ENCODE measurements at regions not wholly inside any gene's neighbourhood (a gene's known extent, or its start where the extent isn't known, plus 50 kb on each side); places are given as distances from the start of the nearest gene placed in this dataset.
"Not testable (repeated sequence)": the region's sequence is repeated elsewhere in the genome, so short reads cannot be mapped to it uniquely, and the experiment has no call there.

DNA sequence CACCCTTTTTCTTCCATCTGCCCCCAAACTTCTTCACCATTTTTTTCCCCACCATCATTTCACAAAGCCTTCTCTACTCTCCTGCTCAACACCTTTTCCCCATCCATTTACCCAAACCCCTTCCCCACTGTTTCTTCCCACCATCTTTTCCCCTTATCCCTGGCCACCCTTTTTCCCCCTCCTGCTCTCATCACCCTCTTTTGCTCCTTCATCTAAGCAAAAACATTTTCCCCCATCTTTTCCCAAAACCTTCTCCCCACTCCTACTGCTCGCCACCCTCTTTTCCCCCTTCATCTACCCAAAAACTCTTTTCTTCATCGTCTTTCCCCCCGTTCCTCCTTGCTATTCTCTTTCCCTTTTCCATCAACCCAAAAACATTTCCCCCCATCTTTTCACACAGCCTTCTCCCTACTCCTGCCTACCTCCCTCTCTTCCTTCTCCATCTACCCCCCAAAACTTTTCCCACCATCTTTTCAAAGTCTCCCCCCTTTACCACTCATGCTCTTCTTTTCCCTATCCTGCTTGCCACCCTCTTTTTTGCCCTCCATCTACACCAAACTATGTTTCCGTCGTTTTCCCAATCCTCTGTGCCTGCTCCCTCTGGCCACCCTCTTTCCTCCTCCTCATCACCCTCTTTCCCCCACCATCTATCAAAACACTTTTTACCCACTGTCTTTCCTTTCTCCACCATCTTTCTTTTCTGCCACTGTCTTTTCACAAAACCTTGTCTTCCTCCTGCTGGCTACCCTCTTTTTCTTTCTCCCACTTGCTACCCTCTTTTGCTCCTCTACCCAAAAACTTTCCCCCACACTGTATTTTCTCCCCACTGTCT is 205.8 kb upstream of the WSB1 start:
- TF ChIP-seq, protein P1, sequence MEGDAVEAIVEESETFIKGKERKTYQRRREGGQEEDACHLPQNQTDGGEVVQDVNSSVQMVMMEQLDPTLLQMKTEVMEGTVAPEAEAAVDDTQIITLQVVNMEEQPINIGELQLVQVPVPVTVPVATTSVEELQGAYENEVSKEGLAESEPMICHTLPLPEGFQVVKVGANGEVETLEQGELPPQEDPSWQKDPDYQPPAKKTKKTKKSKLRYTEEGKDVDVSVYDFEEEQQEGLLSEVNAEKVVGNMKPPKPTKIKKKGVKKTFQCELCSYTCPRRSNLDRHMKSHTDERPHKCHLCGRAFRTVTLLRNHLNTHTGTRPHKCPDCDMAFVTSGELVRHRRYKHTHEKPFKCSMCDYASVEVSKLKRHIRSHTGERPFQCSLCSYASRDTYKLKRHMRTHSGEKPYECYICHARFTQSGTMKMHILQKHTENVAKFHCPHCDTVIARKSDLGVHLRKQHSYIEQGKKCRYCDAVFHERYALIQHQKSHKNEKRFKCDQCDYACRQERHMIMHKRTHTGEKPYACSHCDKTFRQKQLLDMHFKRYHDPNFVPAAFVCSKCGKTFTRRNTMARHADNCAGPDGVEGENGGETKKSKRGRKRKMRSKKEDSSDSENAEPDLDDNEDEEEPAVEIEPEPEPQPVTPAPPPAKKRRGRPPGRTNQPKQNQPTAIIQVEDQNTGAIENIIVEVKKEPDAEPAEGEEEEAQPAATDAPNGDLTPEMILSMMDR (IDR thresholded peaks at IDR 0.05; ENCODE audit: low read depth, low read length) = no peak
- no peaks in the 10 kb centered on the region for H3K27me3 ChIP-seq
- H3K9me3 ChIP-seq (ENCODE audit: low read depth) = no peaks in the 10 kb centered on the region
- no peaks in the 10 kb centered on the region for H3K36me3 ChIP-seq
- DNase-seq (ENCODE audit: low read depth in 1 of 2, low spot score in 1 of 2) = no peak
- H3K4me3 ChIP-seq = no peak overlapping the region
- H3K27ac ChIP-seq = no peak overlapping the region
- no peaks in the 10 kb centered on the region for H3K4me1 ChIP-seq (ENCODE audit: low read depth)

DNA sequence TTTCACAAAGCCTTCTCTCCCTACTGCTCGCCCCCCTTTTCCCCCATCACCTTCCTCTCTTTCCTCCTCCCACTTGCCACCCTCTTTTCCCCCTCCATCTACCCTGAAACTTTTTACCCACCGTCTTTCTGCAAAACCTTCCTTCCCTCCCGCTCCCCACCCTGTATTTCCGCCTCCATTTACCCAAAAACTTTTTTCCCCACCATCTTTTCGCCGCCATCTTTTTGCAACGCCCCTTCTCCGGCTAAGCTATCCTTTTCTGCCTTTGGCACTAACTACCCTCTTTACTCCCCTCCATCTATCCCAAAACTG is 205.2 kb upstream of the WSB1 start:
- H3K27ac ChIP-seq = no peak overlapping the region
- TF ChIP-seq, protein P1 (IDR thresholded peaks at IDR 0.05; ENCODE audit: low read depth, low read length) = no peak
- no peaks in the 10 kb centered on the region for H3K4me1 ChIP-seq (ENCODE audit: low read depth)
- no peak overlapping the region for H3K4me3 ChIP-seq
- H3K36me3 ChIP-seq = no peaks in the 10 kb centered on the region
- H3K27me3 ChIP-seq = no peaks in the 10 kb centered on the region
- H3K9me3 ChIP-seq (ENCODE audit: low read depth) = no peaks in the 10 kb centered on the region
- no peak for DNase-seq (ENCODE audit: low read depth in 1 of 2, low spot score in 1 of 2)

GRCh38 chr17:27089079-27089928 is 204.6 kb upstream of the WSB1 start:
- not testable (repeated sequence) for H3K27ac ChIP-seq; H3K36me3 ChIP-seq; H3K4me3 ChIP-seq; H3K27me3 ChIP-seq; H3K4me1 ChIP-seq (ENCODE audit: low read depth); DNase-seq (ENCODE audit: low read depth in 1 of 2, low spot score in 1 of 2); H3K9me3 ChIP-seq (ENCODE audit: low read depth)

- H3K27ac ChIP-seq = no peak overlapping the region
These were observed 204.0 kb upstream of the WSB1 start for GRCh38 chr17:27089929-27090247.

DNA sequence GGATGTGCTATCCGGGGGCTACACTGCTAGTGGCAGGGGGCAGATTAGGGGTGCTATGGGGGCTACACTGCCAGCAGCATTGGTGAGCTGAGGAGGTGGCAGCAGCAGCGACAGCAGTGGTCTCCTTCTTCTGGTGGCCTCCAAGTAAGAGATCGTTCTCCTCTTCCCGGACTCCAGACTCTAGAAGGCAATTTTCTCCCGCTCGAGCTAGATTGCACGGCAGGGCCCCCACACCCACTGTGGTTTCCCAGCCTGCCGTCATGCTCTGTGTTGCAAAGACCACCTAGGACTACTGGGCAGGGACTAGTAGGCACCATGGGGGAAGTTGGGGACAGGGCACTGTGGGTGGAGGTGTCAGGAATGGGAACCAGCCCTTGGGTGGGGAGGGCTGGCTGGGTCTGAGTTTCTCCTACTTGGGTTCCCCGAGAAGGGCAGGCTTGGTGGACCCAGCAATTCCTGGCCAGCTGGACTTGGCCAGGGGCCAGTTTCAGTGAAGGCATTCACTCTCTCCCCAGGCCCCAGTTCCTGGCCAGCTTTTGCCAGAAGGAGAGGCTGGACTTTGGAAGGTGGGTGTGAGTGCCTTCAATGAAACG is 203.4 kb upstream of the WSB1 start:
- not testable (repeated sequence) for H3K9me3 ChIP-seq (ENCODE audit: low read depth); H3K4me1 ChIP-seq (ENCODE audit: low read depth); H3K4me3 ChIP-seq; H3K27ac ChIP-seq; H3K27me3 ChIP-seq; H3K36me3 ChIP-seq; DNase-seq (ENCODE audit: low read depth in 1 of 2, low spot score in 1 of 2)

More at GRCh38 chr17:27089929-27090247, 204.0 kb upstream of the WSB1 start:
- TF ChIP-seq, protein P1 (IDR thresholded peaks at IDR 0.05; ENCODE audit: low read depth, low read length) = no peak
- Histone ChIP-seq H3K27me3 (no peaks in the 10 kb centered on the region), H3K36me3 (no peaks in the 10 kb centered on the region), H3K4me3 (no peak overlapping the region), H3K4me1 (ENCODE audit: low read depth) (no peaks in the 10 kb centered on the region), H3K9me3 (ENCODE audit: low read depth) (no peaks in the 10 kb centered on the region)
- no peak for DNase-seq (ENCODE audit: low read depth in 1 of 2, low spot score in 1 of 2)

DNA sequence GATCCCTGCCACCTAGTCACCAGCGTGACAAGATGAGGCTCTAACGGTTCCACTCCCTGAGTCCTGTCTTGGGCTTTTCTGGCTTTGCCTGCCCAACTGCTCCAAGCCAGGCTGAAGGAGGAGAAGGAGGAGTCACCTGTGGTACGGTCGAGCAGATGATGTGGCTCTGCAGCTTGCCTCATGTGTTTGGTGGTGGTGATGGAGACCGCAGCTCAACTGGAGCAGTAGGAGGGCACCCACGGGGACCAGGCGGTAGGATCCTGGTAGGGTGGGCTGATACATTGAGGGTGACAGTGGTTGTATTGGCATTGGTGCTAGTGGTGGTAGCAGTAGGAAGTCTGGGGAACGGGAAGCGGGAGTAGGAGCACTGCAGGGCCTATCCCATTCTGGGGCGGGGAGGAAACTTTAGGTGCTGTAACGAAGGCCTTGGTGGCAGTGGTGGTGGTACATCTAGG is 202.8 kb upstream of the WSB1 start:
- Histone ChIP-seq H3K36me3 (no peaks in the 10 kb centered on the region), H3K9me3 (ENCODE audit: low read depth) (no peaks in the 10 kb centered on the region), H3K4me1 (ENCODE audit: low read depth) (no peaks in the 10 kb centered on the region), H3K4me3 (no peak overlapping the region), H3K27me3 (no peaks in the 10 kb centered on the region), H3K27ac (no peak overlapping the region)
- no peak for DNase-seq (ENCODE audit: low read depth in 1 of 2, low spot score in 1 of 2)
- TF ChIP-seq, protein P1 (IDR thresholded peaks at IDR 0.05; ENCODE audit: low read depth, low read length) = no peak

DNA sequence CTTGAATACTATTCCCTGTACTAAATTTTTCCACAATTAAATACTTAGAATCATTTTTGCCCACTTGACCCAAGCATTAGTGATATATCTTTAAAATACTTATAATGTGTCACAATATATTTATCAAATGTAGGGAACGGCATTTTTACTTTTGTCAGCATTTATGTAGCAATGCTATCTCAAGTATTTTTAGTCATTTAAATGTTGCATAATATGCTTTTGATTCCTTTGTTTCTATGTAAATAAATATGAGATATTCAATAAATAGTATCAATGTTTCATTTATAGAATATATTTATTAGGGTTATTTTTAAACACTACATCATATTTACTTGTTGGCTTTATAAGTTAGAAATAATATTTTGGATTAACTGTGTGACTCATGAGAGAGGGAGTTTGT is 199.7 kb upstream of the WSB1 start:
- not testable (repeated sequence) for H3K36me3 ChIP-seq; H3K27me3 ChIP-seq; H3K4me1 ChIP-seq (ENCODE audit: low read depth); DNase-seq (ENCODE audit: low read depth in 1 of 2, low spot score in 1 of 2); H3K4me3 ChIP-seq; H3K9me3 ChIP-seq (ENCODE audit: low read depth); H3K27ac ChIP-seq

DNA sequence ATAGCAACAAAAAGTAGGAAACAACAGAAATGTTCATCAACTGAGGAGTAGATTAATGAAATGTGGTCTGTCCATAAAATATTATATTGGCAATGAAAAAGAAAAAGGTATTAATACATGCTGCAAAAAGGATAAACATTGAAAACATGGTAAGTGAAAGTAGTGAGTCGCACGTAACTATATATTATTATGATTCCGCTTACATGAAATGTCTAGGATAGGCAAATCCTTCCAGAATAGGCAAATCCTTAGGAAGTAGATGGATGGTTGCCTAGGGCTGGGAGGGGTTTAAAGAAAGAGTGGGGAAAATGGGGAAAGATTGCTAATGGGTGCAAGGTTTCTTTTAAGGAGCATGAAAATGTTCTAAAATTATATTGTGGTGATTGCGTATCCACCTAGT is 198.1 kb upstream of the WSB1 start:
- not testable (repeated sequence) for H3K27ac ChIP-seq; H3K36me3 ChIP-seq; H3K4me1 ChIP-seq (ENCODE audit: low read depth); DNase-seq (ENCODE audit: low read depth in 1 of 2, low spot score in 1 of 2); H3K27me3 ChIP-seq; H3K4me3 ChIP-seq; H3K9me3 ChIP-seq (ENCODE audit: low read depth)

GRCh38 chr17:27099266-27099665 is 194.6 kb upstream of the WSB1 start:
- H3K27me3 ChIP-seq; H3K4me1 ChIP-seq (ENCODE audit: low read depth); H3K27ac ChIP-seq; H3K9me3 ChIP-seq (ENCODE audit: low read depth); H3K36me3 ChIP-seq; H3K4me3 ChIP-seq; DNase-seq (ENCODE audit: low read depth in 1 of 2, low spot score in 1 of 2): not testable (repeated sequence)
